ENCODE measurements at regions not wholly inside any gene's neighbourhood (a gene's known extent, or its start where the extent isn't known, plus 50 kb on each side); places are given as distances from the start of the nearest gene placed in this dataset.

DNA sequence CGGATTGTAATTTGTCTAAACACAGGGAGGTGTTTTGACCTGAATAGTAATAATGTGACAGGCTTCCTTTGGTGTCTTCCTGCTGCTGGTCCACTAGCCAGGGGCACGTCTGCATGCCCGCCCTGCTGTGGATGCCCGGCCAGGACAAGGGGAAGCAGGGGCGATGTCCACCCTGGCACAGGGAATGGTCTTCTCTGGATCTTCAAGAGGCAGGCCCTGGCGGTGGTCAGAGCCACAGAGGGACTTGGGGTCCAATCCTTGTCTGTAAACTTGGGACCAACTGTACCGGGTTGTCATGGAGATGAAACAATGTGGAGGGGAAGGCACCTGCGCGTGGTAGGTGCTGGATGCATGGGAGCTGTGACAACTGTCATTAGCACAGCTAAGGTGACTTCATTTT is 134.1 kb downstream of the RPLP1 start:
- Histone ChIP-seq H2AFZ (no peak overlapping the region), H3K4me3 (ENCODE audit: low read depth, low read length) (no peak overlapping the region), H3K36me3 (ENCODE audit: control insufficient read depth, insufficient read depth, low read length) (no peaks in the 10 kb centered on the region), H3K9ac (no peak overlapping the region), H3K27me3 (ENCODE audit: control insufficient read depth, insufficient read depth, low read length) (no peaks in the 10 kb centered on the region), H3K4me2 (ENCODE audit: low read length) (no peak overlapping the region), H3K79me2 (no peaks in the 10 kb centered on the region), H3K27ac (no peak overlapping the region), H3K4me1 (no peaks in the 10 kb centered on the region), H3K9me3 (ENCODE audit: control insufficient read depth, low read length) (no peaks in the 10 kb centered on the region)
- TF ChIP-seq CTCF (IDR thresholded peaks at IDR 0.05), result no peak

- H2AFZ ChIP-seq, result no peak overlapping the region
- H3K4me2 ChIP-seq (ENCODE audit: low read length), result no peak overlapping the region
- no peak overlapping the region for H3K27ac ChIP-seq
- no peaks in the 10 kb centered on the region for H3K4me1 ChIP-seq
- no peak overlapping the region for H3K4me3 ChIP-seq (ENCODE audit: low read depth, low read length)
- no peaks in the 10 kb centered on the region for H3K36me3 ChIP-seq (ENCODE audit: control insufficient read depth, insufficient read depth, low read length)
- no peak overlapping the region for H3K9ac ChIP-seq
- H3K79me2 ChIP-seq, result no peaks in the 10 kb centered on the region
- H3K27me3 ChIP-seq (ENCODE audit: control insufficient read depth, insufficient read depth, low read length), result no peaks in the 10 kb centered on the region
- no peaks in the 10 kb centered on the region for H3K9me3 ChIP-seq (ENCODE audit: control insufficient read depth, low read length)
- TF ChIP-seq CTCF (IDR thresholded peaks at IDR 0.05), result no peak
These were observed 135.3 kb downstream of the RPLP1 start for GRCh38 chr15:69587723-69588426.

- Histone ChIP-seq H3K4me1 (no peaks in the 10 kb centered on the region), H3K9ac (no peak overlapping the region), H3K79me2 (no peaks in the 10 kb centered on the region), H3K4me3 (ENCODE audit: low read depth, low read length) (no peak overlapping the region), H3K27ac (no peak overlapping the region), H3K36me3 (ENCODE audit: control insufficient read depth, insufficient read depth, low read length) (no peaks in the 10 kb centered on the region), H2AFZ (no peak overlapping the region), H3K4me2 (ENCODE audit: low read length) (no peak overlapping the region), H3K27me3 (ENCODE audit: control insufficient read depth, insufficient read depth, low read length) (no peaks in the 10 kb centered on the region), H3K9me3 (ENCODE audit: control insufficient read depth, low read length) (no peaks in the 10 kb centered on the region)
- no peak for TF ChIP-seq CTCF (IDR thresholded peaks at IDR 0.05)
These were observed 137.6 kb downstream of the RPLP1 start for GRCh38 chr15:69590201-69590710.

DNA sequence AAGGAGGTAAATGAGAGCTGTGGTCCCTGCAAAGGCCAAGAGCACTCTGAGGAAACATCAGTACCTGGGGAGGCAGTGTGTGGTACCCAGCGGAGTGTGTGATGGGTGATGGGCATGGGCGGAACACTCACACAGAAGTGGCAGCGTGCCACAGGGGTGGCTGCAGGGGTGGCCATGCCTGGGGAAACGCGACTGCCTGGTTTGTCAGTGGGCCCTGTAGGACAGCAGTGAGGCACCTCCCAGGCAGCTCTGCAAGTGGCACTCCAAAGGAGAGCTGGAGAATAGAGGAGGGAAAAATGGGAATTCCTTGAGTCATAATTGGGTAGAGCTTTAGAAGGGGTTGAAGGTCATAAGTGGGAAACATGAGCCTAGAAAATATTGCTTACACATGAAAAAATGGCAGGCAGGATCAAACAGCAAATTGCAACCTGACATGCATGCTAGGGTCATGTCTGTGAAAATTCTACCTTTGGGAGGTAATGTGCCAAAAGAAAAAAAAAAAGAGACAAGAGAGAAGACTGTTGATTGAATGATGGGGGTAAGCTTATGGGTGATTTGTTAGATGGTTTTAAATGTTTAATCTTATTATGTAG is 138.4 kb downstream of the RPLP1 start:
- Histone ChIP-seq H3K27ac (no peak overlapping the region), H3K36me3 (ENCODE audit: control insufficient read depth, insufficient read depth, low read length) (no peaks in the 10 kb centered on the region), H3K4me1 (peaks cover 2% of the 10 kb centered on the region), H2AFZ (no peak overlapping the region), H3K4me2 (ENCODE audit: low read length) (no peak overlapping the region), H3K79me2 (no peaks in the 10 kb centered on the region), H3K9ac (no peak overlapping the region), H3K27me3 (ENCODE audit: control insufficient read depth, insufficient read depth, low read length) (no peaks in the 10 kb centered on the region), H3K9me3 (ENCODE audit: control insufficient read depth, low read length) (no peaks in the 10 kb centered on the region), H3K4me3 (ENCODE audit: low read depth, low read length) (no peak overlapping the region)
- TF ChIP-seq CTCF (IDR thresholded peaks at IDR 0.05), result no peak
